ENCODE measurements at regions not wholly inside any gene's neighbourhood (a gene's known extent, or its start where the extent isn't known, plus 50 kb on each side); places are given as distances from the start of the nearest gene placed in this dataset.

DNA sequence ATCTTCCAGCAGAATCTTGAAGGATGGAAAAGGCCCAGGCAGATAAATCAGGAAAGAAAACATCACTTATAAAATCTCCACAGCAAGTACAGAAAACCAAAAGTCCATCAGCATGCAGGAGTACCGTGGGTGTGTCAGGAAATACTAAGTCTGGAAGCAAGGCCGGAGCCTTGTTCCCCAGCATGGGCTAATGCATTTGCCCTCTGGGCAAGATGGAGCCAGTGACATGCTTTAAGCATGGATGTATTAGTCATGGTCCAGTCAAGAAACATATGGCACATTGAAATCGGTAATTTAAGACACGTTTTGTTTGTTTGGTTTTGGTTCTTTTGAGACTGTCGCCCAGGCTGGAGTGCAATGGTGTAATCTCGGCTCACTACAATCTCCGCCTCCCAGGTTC lies 506.0 kb upstream of the JARID2 start:
- Histone ChIP-seq H3K4me1 (no peaks in the 10 kb centered on the region), H3K4me3 (ENCODE audit: low read depth, low read length) (no peak overlapping the region), H3K36me3 (ENCODE audit: control insufficient read depth, insufficient read depth, low read length) (no peaks in the 10 kb centered on the region), H3K27me3 (replicated peaks; ENCODE audit: control insufficient read depth, insufficient read depth, low read length) (no peaks in the 10 kb centered on the region), H3K9me3 (no peaks in the 10 kb centered on the region)
- DNase-seq, result no peak
- ChIA-PET CTCF (no interaction called here), POLR2A (no interaction called here)
- H3K4me1 Mint-ChIP-seq (ENCODE audit: low read depth, unreplicated experiment), result peaks cover 6% of the 10 kb centered on the region
- intact Hi-C loops (cut with micrococcal nuclease; ENCODE audit: unreplicated experiment), result no loop called here
- no peak overlapping the region for H3K27ac Mint-ChIP-seq (ENCODE audit: unreplicated experiment)
- H3K27me3 Mint-ChIP-seq (ENCODE audit: insufficient read depth, unreplicated experiment), result no peaks in the 10 kb centered on the region
- H3K9me3 Mint-ChIP-seq (ENCODE audit: unreplicated experiment), result peaks cover 30% of the 10 kb centered on the region
- TF ChIP-seq, protein P1, sequence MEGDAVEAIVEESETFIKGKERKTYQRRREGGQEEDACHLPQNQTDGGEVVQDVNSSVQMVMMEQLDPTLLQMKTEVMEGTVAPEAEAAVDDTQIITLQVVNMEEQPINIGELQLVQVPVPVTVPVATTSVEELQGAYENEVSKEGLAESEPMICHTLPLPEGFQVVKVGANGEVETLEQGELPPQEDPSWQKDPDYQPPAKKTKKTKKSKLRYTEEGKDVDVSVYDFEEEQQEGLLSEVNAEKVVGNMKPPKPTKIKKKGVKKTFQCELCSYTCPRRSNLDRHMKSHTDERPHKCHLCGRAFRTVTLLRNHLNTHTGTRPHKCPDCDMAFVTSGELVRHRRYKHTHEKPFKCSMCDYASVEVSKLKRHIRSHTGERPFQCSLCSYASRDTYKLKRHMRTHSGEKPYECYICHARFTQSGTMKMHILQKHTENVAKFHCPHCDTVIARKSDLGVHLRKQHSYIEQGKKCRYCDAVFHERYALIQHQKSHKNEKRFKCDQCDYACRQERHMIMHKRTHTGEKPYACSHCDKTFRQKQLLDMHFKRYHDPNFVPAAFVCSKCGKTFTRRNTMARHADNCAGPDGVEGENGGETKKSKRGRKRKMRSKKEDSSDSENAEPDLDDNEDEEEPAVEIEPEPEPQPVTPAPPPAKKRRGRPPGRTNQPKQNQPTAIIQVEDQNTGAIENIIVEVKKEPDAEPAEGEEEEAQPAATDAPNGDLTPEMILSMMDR (IDR thresholded peaks at IDR 0.05; ENCODE audit: insufficient read depth in 1 of 2, low read depth in 1 of 2, low read length in 1 of 2, severe bottlenecking in 1 of 2, unreplicated experiment in 1 of 2), result no peak
- H3K4me3 Mint-ChIP-seq (ENCODE audit: unreplicated experiment), result no peak overlapping the region
- no peaks in the 10 kb centered on the region for H3K36me3 Mint-ChIP-seq (ENCODE audit: insufficient read depth, unreplicated experiment)
- no TSS peak for BruUV-seq (replicated peaks)

- peaks cover 44% of the 10 kb centered on the region for H3K9me3 Mint-ChIP-seq (ENCODE audit: unreplicated experiment)
- Histone ChIP-seq H3K9me3 (no peaks in the 10 kb centered on the region; the same call in 1 of the 2 replicates), H3K4me1 (no peaks in the 10 kb centered on the region), H3K4me3 (ENCODE audit: low read depth, low read length) (no peak overlapping the region), H3K36me3 (ENCODE audit: control insufficient read depth, insufficient read depth, low read length) (no peaks in the 10 kb centered on the region), H3K27me3 (replicated peaks; ENCODE audit: control insufficient read depth, insufficient read depth, low read length) (no peaks in the 10 kb centered on the region)
- peaks cover 14% of the 10 kb centered on the region for H3K4me1 Mint-ChIP-seq (ENCODE audit: low read depth, unreplicated experiment)
- no peak overlapping the region for H3K27ac Mint-ChIP-seq (ENCODE audit: unreplicated experiment)
- no peak overlapping the region for H3K4me3 Mint-ChIP-seq (ENCODE audit: unreplicated experiment)
- CTCF ChIA-PET, result no interaction called here
- DNase-seq, result no peak
- BruUV-seq (replicated peaks), result no TSS peak
- TF ChIP-seq, protein P1 (IDR thresholded peaks at IDR 0.05; ENCODE audit: insufficient read depth in 1 of 2, low read depth in 1 of 2, low read length in 1 of 2, severe bottlenecking in 1 of 2, unreplicated experiment in 1 of 2), result no peak
- H3K36me3 Mint-ChIP-seq (ENCODE audit: insufficient read depth, unreplicated experiment), result no peaks in the 10 kb centered on the region
- intact Hi-C loops (cut with micrococcal nuclease; ENCODE audit: unreplicated experiment), result no loop called here
- H3K27me3 Mint-ChIP-seq (ENCODE audit: insufficient read depth, unreplicated experiment), result no peaks in the 10 kb centered on the region
- POLR2A ChIA-PET, result no interaction called here
Observed at GRCh38 chr6:14742171-14742570, 503.7 kb upstream of the JARID2 start.

DNA sequence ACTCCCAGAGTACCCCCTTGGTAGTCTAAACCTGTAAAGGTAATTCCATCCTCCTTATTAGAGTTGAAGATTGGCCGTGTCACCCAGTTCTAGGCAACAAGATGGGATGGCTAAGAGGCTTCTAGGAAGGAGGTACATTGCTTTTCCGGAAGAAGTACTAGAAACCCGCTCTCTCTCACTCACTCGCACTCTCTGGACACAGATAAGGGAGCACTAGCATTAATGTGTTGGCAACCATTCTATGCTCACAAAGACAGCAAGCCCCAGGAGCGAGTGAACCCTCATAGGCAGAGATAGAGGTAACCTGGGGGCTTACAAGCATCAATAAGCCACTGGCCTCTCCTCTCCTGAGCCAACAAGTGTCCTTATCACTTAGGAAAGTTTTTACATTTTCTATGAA lies 503.2 kb upstream of the JARID2 start:
- ChIA-PET POLR2A (no interaction called here), CTCF (no interaction called here)
- no peaks in the 10 kb centered on the region for H3K4me1 ChIP-seq
- Mint-ChIP-seq H3K4me3 (ENCODE audit: unreplicated experiment) (no peak overlapping the region), H3K27ac (ENCODE audit: unreplicated experiment) (no peak overlapping the region), H3K4me1 (ENCODE audit: low read depth, unreplicated experiment) (peaks cover 14% of the 10 kb centered on the region), H3K36me3 (ENCODE audit: insufficient read depth, unreplicated experiment) (no peaks in the 10 kb centered on the region), H3K27me3 (ENCODE audit: insufficient read depth, unreplicated experiment) (no peaks in the 10 kb centered on the region), H3K9me3 (ENCODE audit: unreplicated experiment) (peaks cover 44% of the 10 kb centered on the region)
- H3K4me3 ChIP-seq (ENCODE audit: low read depth, low read length), result no peak overlapping the region
- no TSS peak for BruUV-seq (replicated peaks)
- no peaks in the 10 kb centered on the region; the same call in 1 of the 2 replicates for H3K9me3 ChIP-seq
- TF ChIP-seq, protein P1 (IDR thresholded peaks at IDR 0.05; ENCODE audit: insufficient read depth in 1 of 2, low read depth in 1 of 2, low read length in 1 of 2, severe bottlenecking in 1 of 2, unreplicated experiment in 1 of 2), result no peak
- intact Hi-C loops (cut with micrococcal nuclease; ENCODE audit: unreplicated experiment), result no loop called here
- H3K36me3 ChIP-seq (ENCODE audit: control insufficient read depth, insufficient read depth, low read length), result no peaks in the 10 kb centered on the region
- H3K27me3 ChIP-seq (replicated peaks; ENCODE audit: control insufficient read depth, insufficient read depth, low read length), result no peaks in the 10 kb centered on the region
- no peak for DNase-seq

Data from Caco-2 (cell line).